ENCODE measurements at regions not wholly inside any gene's neighbourhood (a gene's known extent, or its start where the extent isn't known, plus 50 kb on each side); places are given as distances from the start of the nearest gene placed in this dataset.
"Not testable (repeated sequence)": the region's sequence is repeated elsewhere in the genome, so short reads cannot be mapped to it uniquely, and the experiment has no call there.

GRCh38 chr18:8529609-8530008, 79.6 kb upstream of the RAB12 start:
- Histone ChIP-seq H3K9me3 (ENCODE audit: control insufficient read depth in 3 of 3, low read length in 3 of 3) (peaks cover 0 to 11% (median 0%) of the 10 kb centered on the region in 3 donors), H3K27ac (ENCODE audit: low read depth, low read length) (no peak overlapping the region), H3K27me3 (ENCODE audit: control insufficient read depth in 3 of 3, insufficient read depth in 3 of 3, low read length in 3 of 3) (peaks cover under 1 to 9% (median 6%) of the 10 kb centered on the region in 3 donors), H3K4me1 (ENCODE audit: control insufficient read depth in 3 of 3, insufficient read depth in 3 of 3, low read length in 3 of 3) (no peaks in the 10 kb centered on the region), H3K4me3 (ENCODE audit: low read length in 3 of 3) (no peak overlapping the region), H3K36me3 (ENCODE audit: control insufficient read depth in 3 of 3, insufficient read depth in 3 of 3, low read length in 3 of 3) (no peaks in the 10 kb centered on the region), H3K9ac (ENCODE audit: low read depth in 1 of 3, low read length in 3 of 3) (no peak overlapping the region)

- not testable (repeated sequence) for H3K9ac ChIP-seq (ENCODE audit: low read depth in 1 of 3, low read length in 3 of 3); H3K36me3 ChIP-seq (ENCODE audit: control insufficient read depth in 3 of 3, insufficient read depth in 3 of 3, low read length in 3 of 3); H3K4me3 ChIP-seq (ENCODE audit: low read length in 3 of 3); H3K27ac ChIP-seq (ENCODE audit: low read depth, low read length); H3K27me3 ChIP-seq (ENCODE audit: control insufficient read depth in 3 of 3, insufficient read depth in 3 of 3, low read length in 3 of 3); H3K4me1 ChIP-seq (ENCODE audit: control insufficient read depth in 3 of 3, insufficient read depth in 3 of 3, low read length in 3 of 3)
- H3K9me3 ChIP-seq (ENCODE audit: control insufficient read depth in 3 of 3, low read length in 3 of 3) = peaks cover 0 to 11% (median 0%) of the 10 kb centered on the region in 3 donors
Observed at GRCh38 chr18:8531084-8531483, 78.2 kb upstream of the RAB12 start.

GRCh38 chr18:8536231-8536630, 73.0 kb upstream of the RAB12 start:
- no peak overlapping the region for H3K27ac ChIP-seq (ENCODE audit: low read depth, low read length)
- H3K4me3 ChIP-seq (ENCODE audit: low read length in 3 of 3) = no peak overlapping the region
- no peak overlapping the region for H3K9ac ChIP-seq (ENCODE audit: low read depth in 1 of 3, low read length in 3 of 3)
- peaks cover 0 to 2% (median 0%) of the 10 kb centered on the region in 3 donors for H3K4me1 ChIP-seq (ENCODE audit: control insufficient read depth in 3 of 3, insufficient read depth in 3 of 3, low read length in 3 of 3)
- peaks cover 0 to 1% (median 0%) of the 10 kb centered on the region in 3 donors for H3K9me3 ChIP-seq (ENCODE audit: control insufficient read depth in 3 of 3, low read length in 3 of 3)
- no peaks in the 10 kb centered on the region for H3K36me3 ChIP-seq (ENCODE audit: control insufficient read depth in 3 of 3, insufficient read depth in 3 of 3, low read length in 3 of 3)
- H3K27me3 ChIP-seq (ENCODE audit: control insufficient read depth in 3 of 3, insufficient read depth in 3 of 3, low read length in 3 of 3) = no peaks in the 10 kb centered on the region

GRCh38 chr18:8536922-8537321, 72.3 kb upstream of the RAB12 start:
- no peak overlapping the region for H3K27ac ChIP-seq (ENCODE audit: low read depth, low read length)
- peaks cover 0 to 2% (median 0%) of the 10 kb centered on the region in 3 donors for H3K4me1 ChIP-seq (ENCODE audit: control insufficient read depth in 3 of 3, insufficient read depth in 3 of 3, low read length in 3 of 3)
- no peaks in the 10 kb centered on the region for H3K9me3 ChIP-seq (ENCODE audit: control insufficient read depth in 3 of 3, low read length in 3 of 3)
- no peaks in the 10 kb centered on the region for H3K36me3 ChIP-seq (ENCODE audit: control insufficient read depth in 3 of 3, insufficient read depth in 3 of 3, low read length in 3 of 3)
- no peaks in the 10 kb centered on the region for H3K27me3 ChIP-seq (ENCODE audit: control insufficient read depth in 3 of 3, insufficient read depth in 3 of 3, low read length in 3 of 3)
- H3K9ac ChIP-seq (ENCODE audit: low read depth in 1 of 3, low read length in 3 of 3) = peak overlapping the region in 1 of 3 donors; percentile 25
- H3K4me3 ChIP-seq (ENCODE audit: low read length in 3 of 3) = no peak overlapping the region

- no peak overlapping the region for H3K9ac ChIP-seq (ENCODE audit: low read depth in 1 of 3, low read length in 3 of 3)
- H3K27ac ChIP-seq (ENCODE audit: low read depth, low read length) = no peak overlapping the region
- H3K9me3 ChIP-seq (ENCODE audit: control insufficient read depth in 3 of 3, low read length in 3 of 3) = no peaks in the 10 kb centered on the region
- H3K36me3 ChIP-seq (ENCODE audit: control insufficient read depth in 3 of 3, insufficient read depth in 3 of 3, low read length in 3 of 3) = no peaks in the 10 kb centered on the region
- no peak overlapping the region for H3K4me3 ChIP-seq (ENCODE audit: low read length in 3 of 3)
- H3K4me1 ChIP-seq (ENCODE audit: control insufficient read depth in 3 of 3, insufficient read depth in 3 of 3, low read length in 3 of 3) = peaks cover 0 to 2% (median 0%) of the 10 kb centered on the region in 3 donors
- H3K27me3 ChIP-seq (ENCODE audit: control insufficient read depth in 3 of 3, insufficient read depth in 3 of 3, low read length in 3 of 3) = no peaks in the 10 kb centered on the region
Observed at GRCh38 chr18:8537400-8537799, 71.8 kb upstream of the RAB12 start.

GRCh38 chr18:8538935-8539334, 70.3 kb upstream of the RAB12 start:
- no peak overlapping the region for H3K9ac ChIP-seq (ENCODE audit: low read depth in 1 of 3, low read length in 3 of 3)
- peaks cover 0 to 2% (median 0%) of the 10 kb centered on the region in 3 donors for H3K4me1 ChIP-seq (ENCODE audit: control insufficient read depth in 3 of 3, insufficient read depth in 3 of 3, low read length in 3 of 3)
- no peak overlapping the region for H3K4me3 ChIP-seq (ENCODE audit: low read length in 3 of 3)
- no peaks in the 10 kb centered on the region for H3K27me3 ChIP-seq (ENCODE audit: control insufficient read depth in 3 of 3, insufficient read depth in 3 of 3, low read length in 3 of 3)
- H3K9me3 ChIP-seq (ENCODE audit: control insufficient read depth in 3 of 3, low read length in 3 of 3) = no peaks in the 10 kb centered on the region
- H3K36me3 ChIP-seq (ENCODE audit: control insufficient read depth in 3 of 3, insufficient read depth in 3 of 3, low read length in 3 of 3) = no peaks in the 10 kb centered on the region
- H3K27ac ChIP-seq (ENCODE audit: low read depth, low read length) = no peak overlapping the region

GRCh38 chr18:8546677-8547076, 62.6 kb upstream of the RAB12 start:
- no peak overlapping the region for H3K27ac ChIP-seq (ENCODE audit: low read depth, low read length)
- no peaks in the 10 kb centered on the region for H3K36me3 ChIP-seq (ENCODE audit: control insufficient read depth in 3 of 3, insufficient read depth in 3 of 3, low read length in 3 of 3)
- H3K9ac ChIP-seq (ENCODE audit: low read depth in 1 of 3, low read length in 3 of 3) = no peak overlapping the region
- no peaks in the 10 kb centered on the region for H3K4me1 ChIP-seq (ENCODE audit: control insufficient read depth in 3 of 3, insufficient read depth in 3 of 3, low read length in 3 of 3)
- no peak overlapping the region for H3K4me3 ChIP-seq (ENCODE audit: low read length in 3 of 3)
- no peaks in the 10 kb centered on the region for H3K9me3 ChIP-seq (ENCODE audit: control insufficient read depth in 3 of 3, low read length in 3 of 3)
- H3K27me3 ChIP-seq (ENCODE audit: control insufficient read depth in 3 of 3, insufficient read depth in 3 of 3, low read length in 3 of 3) = peaks cover 0 to 12% (median 4%) of the 10 kb centered on the region in 3 donors

- Histone ChIP-seq H3K36me3 (ENCODE audit: control insufficient read depth in 3 of 3, insufficient read depth in 3 of 3, low read length in 3 of 3) (no peaks in the 10 kb centered on the region), H3K4me3 (ENCODE audit: low read length in 3 of 3) (no peak overlapping the region), H3K9ac (ENCODE audit: low read depth in 1 of 3, low read length in 3 of 3) (no peak overlapping the region), H3K9me3 (ENCODE audit: control insufficient read depth in 3 of 3, low read length in 3 of 3) (no peaks in the 10 kb centered on the region), H3K27me3 (ENCODE audit: control insufficient read depth in 3 of 3, insufficient read depth in 3 of 3, low read length in 3 of 3) (peaks cover 0 to 12% (median 4%) of the 10 kb centered on the region in 3 donors), H3K27ac (ENCODE audit: low read depth, low read length) (no peak overlapping the region), H3K4me1 (ENCODE audit: control insufficient read depth in 3 of 3, insufficient read depth in 3 of 3, low read length in 3 of 3) (no peaks in the 10 kb centered on the region)
Observed at GRCh38 chr18:8548186-8548585, 61.1 kb upstream of the RAB12 start.

GRCh38 chr18:8549254-8549757, 59.9 kb upstream of the RAB12 start:
- H3K9ac ChIP-seq (ENCODE audit: low read depth in 1 of 3, low read length in 3 of 3) = no peak overlapping the region
- H3K27ac ChIP-seq (ENCODE audit: low read depth, low read length) = no peak overlapping the region
- peaks cover 0 to 12% (median 4%) of the 10 kb centered on the region in 3 donors for H3K27me3 ChIP-seq (ENCODE audit: control insufficient read depth in 3 of 3, insufficient read depth in 3 of 3, low read length in 3 of 3)
- no peaks in the 10 kb centered on the region for H3K9me3 ChIP-seq (ENCODE audit: control insufficient read depth in 3 of 3, low read length in 3 of 3)
- H3K4me3 ChIP-seq (ENCODE audit: low read length in 3 of 3) = no peak overlapping the region
- no peaks in the 10 kb centered on the region for H3K36me3 ChIP-seq (ENCODE audit: control insufficient read depth in 3 of 3, insufficient read depth in 3 of 3, low read length in 3 of 3)
- H3K4me1 ChIP-seq (ENCODE audit: control insufficient read depth in 3 of 3, insufficient read depth in 3 of 3, low read length in 3 of 3) = no peaks in the 10 kb centered on the region

GRCh38 chr18:8552151-8552550, 57.1 kb upstream of the RAB12 start:
- H3K27ac ChIP-seq (ENCODE audit: low read depth, low read length) = no peak overlapping the region
- H3K9ac ChIP-seq (ENCODE audit: low read depth in 1 of 3, low read length in 3 of 3) = no peak overlapping the region
- H3K9me3 ChIP-seq (ENCODE audit: control insufficient read depth in 3 of 3, low read length in 3 of 3) = no peaks in the 10 kb centered on the region
- no peak overlapping the region for H3K4me3 ChIP-seq (ENCODE audit: low read length in 3 of 3)
- no peaks in the 10 kb centered on the region for H3K36me3 ChIP-seq (ENCODE audit: control insufficient read depth in 3 of 3, insufficient read depth in 3 of 3, low read length in 3 of 3)
- peaks cover 0 to 7% (median 0%) of the 10 kb centered on the region in 3 donors for H3K27me3 ChIP-seq (ENCODE audit: control insufficient read depth in 3 of 3, insufficient read depth in 3 of 3, low read length in 3 of 3)
- no peaks in the 10 kb centered on the region for H3K4me1 ChIP-seq (ENCODE audit: control insufficient read depth in 3 of 3, insufficient read depth in 3 of 3, low read length in 3 of 3)
